Activated naive CD4-positive, alpha-beta T cell (primary cell): ENCODE measurements at regions not wholly inside any gene's neighbourhood (a gene's known extent, or its start where the extent isn't known, plus 50 kb on each side); places are given as distances from the start of the nearest gene placed in this dataset.

Source experiments
- DNase-seq, 4 experiments: peaks; one replicate each; lab custom pipeline; 2025; lab: John Stamatoyannopoulos, UW

DNA sequence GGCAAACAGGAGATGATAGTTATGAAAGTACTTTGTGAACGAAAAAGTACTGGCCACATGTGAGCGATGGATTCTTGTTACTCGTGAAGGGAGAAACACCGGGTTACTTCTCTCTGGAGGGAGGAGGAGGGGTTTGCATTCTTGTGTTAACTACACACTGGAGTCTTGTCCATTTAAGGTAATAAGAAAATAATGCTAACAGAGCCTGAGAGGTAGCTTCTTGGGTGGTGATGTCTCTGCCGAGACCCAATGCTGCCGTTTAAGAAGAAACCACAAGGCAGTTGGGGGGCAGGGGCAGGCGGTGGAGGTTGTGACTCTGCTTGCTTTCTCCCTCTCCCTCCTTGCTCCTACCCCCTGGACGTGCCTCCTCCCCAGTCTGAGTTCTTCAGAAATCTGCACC, 100.9 kb upstream of the ROPN1 start:
- no peak for DNase-seq

DNA sequence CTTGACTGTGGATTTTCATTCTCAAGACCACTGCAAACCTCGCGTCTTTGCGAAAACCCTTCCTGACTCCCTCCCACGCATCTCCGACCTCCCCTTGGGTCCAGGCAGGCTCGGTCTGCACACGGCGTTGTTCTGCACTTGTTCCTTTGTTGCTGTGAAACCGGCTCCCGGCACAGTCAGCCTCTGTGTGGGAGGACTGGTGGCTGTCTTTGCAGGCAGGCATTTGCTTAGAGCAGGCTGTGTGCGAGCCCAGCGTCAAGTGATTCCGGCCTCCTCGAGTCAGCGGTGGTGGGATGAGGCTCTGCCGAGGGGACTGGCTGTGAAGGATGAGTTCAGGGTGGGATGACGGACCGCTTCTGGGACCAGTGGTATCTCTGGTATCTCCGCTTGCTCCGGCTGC, 102.6 kb upstream of the ROPN1 start:
- no peak for DNase-seq

DNA sequence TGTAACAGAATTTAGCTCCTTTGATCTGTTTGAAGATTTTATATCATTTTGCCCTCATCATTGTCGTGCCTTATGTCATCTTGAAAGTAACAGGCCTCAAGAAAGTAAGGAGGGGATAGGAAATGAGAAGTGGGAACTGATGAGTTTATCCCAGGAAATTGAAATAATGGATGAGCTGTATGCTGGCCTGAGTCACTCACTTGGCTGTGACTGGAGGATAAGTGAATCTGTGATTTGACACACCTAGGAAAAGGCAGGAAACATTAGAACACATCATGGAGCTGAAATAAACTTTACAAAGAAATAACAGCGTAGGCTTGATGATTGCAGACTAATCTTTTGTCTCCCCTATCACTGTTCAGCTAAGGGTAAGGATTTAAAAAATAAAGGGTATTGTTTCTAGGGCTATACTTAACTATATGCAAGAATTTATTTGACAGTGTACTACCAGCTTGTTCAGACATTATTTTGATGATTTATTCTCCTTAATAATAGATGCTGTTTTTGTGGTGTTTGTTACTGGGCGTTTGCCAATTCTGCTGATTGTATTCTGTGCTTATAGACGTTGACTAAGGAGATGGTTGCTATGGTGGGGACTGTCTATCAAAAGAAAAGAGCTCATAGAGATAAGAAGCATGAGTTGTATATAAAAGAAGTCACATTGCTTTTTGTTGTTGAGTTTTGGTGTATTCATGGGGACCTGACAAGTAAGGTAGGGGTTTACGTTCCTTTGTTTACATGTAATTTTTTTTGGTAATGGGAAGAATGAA, 105.6 kb upstream of the ROPN1 start:
- DNase-seq: no peak

DNA sequence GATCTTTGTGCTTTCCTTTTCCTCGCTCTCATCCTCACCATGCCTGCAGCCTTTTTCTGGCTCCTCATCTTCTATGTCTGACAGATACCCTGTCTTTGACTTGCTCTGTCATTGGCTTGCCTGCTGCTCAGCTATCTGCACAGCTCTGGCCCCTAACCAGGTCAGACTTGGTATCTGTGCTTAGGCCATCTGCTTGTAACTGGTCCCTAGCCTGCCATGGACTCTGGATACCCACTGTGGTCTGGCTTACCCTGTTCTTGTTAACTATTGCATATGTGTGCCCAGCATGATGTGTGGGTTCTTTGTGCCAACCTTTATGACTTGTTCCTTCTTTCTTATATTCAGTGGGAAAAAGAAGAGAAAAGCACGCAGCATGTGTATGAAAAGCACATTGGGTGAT, 109.7 kb upstream of the ROPN1 start:
- no peak for DNase-seq

DNA sequence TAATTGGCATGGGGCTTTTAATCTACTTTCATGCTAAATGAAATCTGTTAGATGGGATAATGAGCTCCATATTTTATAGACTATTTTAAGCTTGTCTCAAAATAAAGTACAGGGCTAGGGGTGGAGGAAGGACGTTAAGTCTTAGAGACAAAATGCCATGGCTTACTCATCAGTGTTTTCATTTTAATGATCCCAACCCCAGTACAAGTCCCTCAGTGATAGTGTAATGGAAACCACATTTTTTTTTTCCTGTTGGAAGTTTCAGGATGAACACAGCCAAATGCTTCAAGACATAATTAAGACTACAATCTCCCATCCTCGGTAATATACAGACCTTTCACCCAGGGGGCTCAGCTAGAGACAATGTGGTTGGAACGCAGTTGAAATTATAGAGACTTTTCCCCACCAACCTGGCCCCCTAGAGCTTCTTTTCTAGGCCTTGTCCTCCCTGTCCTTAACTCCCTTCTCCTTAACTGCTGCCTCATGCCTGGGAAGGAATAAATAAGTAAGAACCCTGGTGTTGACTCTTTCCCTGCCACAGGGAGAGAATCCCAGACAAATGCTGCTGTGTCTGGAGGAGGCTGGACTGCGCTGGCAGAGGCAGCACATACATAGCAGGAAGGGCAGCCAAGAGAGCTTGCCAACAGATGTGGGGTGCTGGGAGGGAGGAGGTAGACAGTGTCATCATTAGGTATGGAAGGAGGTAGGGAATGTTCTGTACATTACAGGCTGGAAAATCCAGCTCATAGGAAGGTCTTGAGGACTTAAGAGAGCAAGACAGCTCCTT, 115.4 kb upstream of the ROPN1 start:
- DNase-seq: no peak

DNA sequence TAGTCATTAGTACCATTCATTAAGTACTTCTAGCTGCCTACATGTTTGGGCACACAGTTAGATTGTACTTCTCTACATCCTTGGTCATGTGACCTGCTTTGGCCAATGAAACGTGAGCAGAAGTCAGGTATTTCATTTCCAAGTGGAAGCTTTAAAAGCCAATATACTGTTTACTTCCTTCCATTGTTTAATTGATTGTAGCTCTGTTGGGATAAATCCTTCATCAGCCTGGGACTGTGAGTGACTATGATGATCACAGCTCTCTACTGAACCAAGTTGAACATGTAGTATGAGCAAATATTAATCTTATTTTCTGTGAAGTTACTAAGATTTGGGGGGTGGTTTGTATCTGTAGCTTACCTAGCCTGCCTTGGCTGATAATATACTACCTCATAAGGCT, 116.5 kb upstream of the ROPN1 start:
- DNase-seq: no peak

DNA sequence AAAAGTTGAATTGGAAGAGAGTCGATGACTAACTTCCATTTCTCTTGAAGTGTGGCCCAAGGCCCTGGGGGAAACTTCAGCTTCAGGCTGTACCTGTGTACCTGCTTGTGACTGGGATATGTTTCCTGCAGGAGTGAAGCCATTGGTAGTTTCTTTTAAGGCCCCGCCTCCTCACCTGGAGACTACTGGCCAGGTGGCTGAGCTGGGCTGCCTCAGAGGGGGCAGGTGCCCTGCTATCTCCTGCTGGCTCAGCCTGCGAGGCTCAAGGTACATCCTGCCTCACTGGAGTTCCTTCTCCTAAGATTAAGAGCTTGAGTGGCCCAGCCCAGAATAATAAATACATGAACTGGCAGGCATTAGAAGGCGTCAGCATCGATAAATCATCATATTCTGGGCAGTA, 121.6 kb upstream of the ROPN1 start:
- DNase-seq: no peak

DNA sequence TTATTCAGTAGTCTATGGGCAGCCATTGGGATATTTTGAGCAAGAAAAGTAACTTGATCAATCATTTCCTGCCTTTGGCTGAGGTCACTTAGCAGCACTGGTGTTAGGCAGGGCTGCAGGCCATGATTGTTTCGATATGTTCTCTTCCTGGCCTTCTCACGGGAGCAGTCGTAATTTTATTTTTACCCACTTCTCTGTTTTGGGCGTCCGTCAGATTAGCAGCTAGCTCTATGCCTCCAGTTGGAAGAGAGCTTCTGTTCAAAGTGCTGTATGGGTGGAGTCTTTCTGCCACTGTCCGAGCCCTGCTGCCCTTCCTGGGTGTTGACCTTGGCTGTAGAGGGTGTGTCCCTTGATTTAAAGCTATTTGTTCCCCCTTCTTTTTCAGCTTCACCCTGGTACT, 123.4 kb upstream of the ROPN1 start:
- DNase-seq: no peak

DNA sequence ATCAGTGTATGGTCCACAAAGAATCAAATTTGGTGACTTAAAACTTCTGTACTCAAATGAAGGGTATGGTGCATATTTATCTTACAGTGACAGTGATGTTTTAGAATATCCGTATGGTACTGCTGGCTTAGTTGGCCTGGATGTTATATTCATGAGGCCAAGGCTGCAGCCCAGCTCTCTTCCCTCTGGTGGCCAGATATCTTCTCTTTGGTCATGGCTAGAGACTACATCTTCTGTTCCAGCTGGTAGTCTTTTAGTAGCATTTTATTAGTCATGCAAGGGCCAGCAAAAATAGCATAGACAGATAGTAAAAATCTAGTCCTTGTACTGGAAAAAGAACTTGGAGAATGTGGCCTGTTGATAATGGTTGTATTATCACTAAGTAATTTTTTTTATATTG, 124.0 kb upstream of the ROPN1 start:
- no peak for DNase-seq

DNA sequence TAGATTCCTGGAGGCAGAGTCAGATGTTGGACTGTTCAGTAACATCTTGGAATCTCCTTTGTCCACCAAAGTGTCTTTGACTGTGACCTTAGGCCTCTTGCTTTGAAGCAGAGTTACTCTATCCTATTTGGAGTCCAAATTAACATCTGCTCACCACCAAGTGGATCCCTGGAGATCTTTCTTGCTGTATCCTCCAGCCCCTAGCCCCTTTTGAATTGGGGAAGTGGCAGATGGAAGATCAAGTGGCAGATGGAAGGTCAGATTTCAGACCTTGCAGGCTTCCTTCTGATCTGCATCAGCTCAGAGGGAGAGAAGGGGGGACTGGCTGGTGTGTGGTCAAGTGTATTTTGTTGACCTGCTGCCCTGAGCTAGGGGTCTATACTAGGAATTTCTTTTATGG, 125.0 kb upstream of the ROPN1 start:
- DNase-seq: no peak

DNA sequence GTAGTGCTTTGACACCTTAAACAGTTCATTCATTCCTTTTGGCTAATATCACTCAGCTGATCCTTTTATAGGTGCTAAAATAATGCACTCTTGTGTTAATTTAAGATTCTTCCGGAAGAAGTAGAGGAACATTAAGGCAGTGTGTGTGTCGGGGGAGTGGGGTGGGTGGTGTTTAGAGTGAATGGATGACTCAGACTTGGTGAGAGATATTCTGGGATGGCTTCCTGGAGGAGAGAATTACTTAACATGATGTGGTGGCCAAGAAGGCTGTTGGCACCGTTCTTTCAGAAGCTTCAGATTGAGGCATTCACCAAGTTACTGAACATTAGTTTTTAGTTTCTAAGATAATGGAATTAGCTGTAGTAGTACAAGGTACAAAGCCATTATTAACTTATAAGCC, 125.6 kb upstream of the ROPN1 start:
- DNase-seq: no peak

DNA sequence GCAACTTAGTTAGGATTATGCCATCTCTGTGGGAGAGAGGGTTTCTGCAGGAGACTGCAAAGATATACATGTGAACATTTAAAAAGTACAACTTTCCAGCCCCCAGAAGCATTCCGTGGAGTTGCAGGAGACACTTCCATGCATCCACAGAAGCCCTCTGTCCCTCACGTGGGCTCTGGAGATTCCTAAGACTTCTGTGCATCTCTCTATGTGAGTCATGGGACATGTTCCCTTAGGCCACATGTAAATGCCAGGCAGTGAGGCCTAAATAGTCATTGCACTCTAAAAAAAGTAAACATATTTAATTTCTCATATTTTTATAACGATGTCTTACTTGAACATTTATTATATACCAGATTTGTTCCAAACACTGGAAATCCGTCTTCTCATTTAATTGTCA, 126.5 kb upstream of the ROPN1 start:
- no peak for DNase-seq

DNA sequence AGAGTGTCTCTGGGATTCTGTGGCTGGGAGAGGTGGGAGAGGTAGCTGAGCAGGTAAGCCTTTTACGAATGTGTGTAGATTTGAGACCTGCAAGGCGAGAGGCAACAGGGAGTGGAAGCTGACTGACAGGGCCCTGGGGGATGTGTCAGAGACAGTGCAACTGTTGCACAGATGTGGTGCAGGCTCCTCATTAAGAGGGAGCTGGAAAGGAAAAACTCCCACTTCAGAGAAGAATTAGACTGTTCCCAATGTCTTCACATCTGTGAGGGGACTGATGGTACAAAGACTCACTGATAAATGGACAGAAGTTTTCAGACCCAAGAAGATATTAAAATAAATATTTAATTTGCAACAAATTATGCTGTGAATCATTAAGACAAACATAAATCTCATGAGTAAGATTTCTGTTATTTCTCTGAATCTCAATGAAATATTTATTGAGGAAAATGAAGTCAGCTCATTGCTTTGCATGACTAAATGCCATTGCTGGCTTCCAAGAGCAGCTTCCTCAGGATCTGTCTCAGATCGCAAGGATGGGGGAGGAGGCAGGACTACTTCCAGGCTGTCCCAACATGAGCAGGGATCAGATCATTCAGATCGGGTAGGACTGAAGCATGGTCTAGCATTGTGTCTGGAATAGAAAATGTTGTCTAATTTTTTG, 127.3 kb upstream of the ROPN1 start:
- no peak for DNase-seq

DNA sequence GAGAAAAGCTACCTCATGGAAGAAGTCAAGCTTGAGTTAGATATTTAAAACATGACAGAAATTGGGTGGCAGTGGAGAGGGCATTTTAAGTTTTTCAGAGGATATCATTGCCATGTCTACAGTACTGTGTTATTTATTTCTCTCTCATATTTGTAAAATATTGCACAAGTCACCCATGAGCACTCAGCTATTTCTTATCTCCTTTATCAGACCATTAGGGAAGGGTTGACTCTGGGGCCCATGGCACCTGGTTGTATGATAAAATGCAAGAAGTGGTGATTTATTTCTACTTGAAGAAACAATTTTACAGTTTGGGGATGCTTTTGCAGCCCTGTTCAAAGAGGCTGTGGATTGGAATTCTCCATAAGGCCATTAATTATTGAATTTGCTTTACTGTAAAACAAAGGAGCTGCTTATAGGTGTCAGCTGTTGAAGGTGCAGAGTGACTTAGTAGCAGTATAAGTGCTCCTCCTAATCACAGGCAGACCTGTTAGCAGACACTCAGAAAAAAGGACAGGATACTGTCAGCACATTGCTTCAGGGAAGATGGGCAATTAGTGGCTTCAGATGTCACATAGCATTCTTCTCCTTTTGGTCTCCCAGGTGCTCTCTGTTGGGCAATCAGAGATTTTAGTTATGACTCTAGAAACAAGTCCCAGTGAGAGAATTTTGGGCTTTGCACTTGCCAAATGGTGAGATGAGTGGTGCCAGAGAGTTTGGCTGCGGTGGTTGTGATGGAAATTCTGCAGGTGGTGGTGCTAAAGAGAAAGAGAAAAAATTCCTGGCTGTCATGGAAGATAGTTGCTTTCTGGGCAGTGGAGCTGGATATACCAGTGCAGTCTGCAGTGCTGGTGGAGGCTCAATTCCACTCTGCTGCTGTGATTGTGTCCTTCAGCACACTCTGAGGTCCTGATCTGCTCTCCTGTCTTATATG, 129.7 kb upstream of the ROPN1 start:
- DNase-seq: no peak

DNA sequence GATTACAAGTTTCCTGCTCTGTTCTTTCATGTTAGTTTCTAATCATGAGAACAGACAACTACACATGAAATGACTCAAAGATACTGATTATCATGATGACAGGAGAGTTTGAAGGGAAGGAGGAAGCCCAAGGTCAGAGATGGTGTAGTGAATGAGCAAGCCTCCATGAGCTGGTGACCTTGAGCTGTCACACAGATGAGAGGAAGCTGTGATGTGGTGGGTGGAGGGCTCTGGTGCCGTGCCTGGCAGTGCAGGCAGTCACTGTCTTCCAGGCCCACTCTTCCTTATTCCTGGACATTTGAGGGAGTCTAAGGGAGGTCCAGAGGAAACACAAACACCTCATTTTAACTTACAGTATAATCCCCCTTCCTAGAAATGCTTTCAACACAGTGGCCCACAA, 133.4 kb upstream of the ROPN1 start:
- DNase-seq: no peak

DNA sequence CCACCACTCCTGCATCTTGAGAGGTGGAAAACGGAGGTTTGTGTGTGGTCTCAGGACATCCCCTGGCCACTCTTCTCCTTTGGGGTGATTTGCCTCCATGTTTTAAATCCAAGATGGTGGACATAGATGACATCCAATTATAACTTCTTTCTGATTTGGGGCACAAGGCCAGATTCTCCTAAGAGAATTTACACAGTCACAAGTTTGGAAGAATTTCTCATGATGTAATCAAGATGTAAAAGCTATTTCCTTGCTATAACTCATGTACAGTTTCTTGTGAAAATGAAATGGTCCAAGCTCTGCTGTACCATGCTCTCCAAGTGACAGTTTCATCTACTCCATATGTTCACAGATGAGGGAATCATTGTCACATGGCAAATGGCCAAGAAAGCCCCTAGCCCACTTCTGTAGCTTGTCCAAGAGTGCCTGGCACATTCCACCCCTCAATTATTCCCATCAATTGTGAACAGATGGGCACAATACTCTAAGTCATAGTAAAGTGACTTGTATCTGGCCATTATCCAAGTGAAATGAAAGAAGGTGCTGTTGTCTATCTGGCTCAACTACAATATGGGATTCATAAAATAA, 134.6 kb upstream of the ROPN1 start:
- DNase-seq: no peak

DNA sequence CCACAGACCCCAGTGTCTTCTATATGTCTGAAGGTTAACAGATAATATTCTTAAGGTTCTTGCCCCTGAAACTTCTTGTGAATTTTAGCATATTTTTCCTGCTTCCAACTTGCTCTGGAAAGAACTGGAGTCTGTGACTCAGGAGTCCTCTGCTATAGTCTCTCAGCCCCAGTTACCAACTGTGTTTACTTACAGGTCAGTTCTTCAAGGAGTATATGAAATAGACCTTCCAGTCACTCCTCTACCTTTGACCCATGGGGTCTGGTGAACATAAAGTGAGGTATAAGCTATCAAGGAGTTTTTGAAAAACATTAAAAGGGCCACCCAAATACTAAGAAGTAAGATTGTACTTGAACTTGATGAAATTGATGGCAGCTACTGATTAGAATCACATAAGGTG, 139.2 kb upstream of the ROPN1 start:
- no peak for DNase-seq

DNA sequence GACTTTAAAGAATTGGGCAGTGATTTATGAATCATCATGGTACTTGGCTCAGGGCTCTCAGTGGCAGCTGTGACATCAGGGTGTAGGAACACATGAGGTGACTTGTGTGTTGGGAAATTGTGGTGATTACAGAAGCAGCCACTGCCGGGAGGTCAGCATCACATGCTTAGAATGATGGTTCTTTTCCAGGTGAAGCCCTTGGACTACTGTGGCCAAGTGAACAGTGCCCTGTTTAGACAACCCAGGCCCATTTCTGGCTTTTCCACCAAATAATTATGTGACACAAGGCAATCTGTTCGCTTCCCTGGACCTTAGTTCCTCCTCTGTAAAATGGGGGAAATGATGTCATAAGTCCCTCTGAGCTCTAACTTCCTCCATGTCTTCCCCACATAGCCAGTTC, 139.7 kb upstream of the ROPN1 start:
- DNase-seq: no peak

DNA sequence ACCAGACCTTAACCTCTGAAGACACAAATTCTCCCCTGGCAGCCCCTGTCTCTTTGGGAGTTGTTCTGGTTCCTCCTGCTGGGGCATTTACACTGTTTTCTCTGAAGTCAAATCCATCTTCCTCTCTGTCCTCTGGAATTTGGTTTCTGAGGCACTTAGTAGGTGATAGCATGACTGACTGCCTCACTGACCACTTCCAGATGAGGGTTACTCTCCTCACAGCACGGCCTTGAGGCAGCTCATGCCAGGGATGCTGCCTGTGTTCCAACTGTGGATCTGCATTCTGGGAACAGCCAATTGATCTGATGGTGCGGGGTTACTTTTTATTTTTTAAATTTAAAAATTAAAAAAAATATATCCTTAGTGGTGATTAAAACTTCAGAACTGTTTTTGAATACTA, 140.9 kb upstream of the ROPN1 start:
- DNase-seq: no peak

DNA sequence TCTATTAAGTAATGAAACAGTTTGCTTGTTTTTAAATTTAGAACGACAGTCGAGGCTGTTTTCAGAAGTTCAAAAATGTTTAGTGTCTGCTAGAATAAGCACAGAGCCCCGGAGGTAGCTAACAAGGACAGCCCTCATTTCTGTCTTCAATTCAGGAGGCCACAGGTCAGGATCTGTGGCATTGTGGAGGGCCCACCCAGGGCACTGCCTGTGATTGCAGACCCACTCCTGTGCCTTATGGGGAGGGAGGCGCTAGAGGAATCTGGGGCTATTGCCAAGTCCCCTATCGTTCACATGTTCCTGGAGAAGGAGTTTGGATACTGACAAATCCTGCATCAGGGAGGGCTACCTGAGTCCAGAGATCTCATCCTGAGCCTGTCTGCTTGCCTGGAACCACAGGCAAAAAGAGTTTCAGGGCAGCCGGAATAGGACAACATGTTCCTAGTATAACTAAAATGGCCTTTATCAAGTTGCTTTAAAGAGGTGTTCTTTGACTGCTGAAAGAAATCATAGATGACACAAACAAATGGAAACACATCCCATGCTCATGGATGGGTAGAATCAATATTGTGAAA, 141.5 kb upstream of the ROPN1 start:
- DNase-seq: no peak

DNA sequence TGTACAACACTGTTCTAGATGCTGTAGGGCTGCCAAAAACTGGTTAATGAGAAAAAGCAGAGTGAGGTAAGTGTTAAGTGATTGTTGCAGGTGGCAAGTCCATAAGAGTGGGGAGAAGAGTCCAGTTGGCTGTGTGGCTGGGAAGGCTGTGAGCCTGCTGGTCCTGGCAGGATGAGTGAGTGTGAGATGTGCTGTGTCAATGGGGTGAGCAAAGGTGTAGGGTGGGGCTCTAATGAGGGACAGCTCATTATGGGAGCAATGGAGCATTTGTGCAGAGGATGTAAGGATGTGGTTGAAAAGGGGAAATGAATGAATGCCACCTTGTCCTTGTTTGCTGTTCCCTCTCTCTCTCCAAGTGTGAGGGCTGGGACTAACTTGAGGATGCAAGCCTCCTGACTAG, 145.3 kb upstream of the ROPN1 start:
- DNase-seq: no peak
